Liver (tissue), 8 donors: ENCODE measurements at regions not wholly inside any gene's neighbourhood (a gene's known extent, or its start where the extent isn't known, plus 50 kb on each side); places are given as distances from the start of the nearest gene placed in this dataset.

Source experiments
- DNase-seq: peaks from one replicate; pipeline ENCODE4 v3.0.0-alpha.2; 2017; ENCODE audit warnings: low spot score
- H3K27ac ChIP-seq, 2 donors: one replicate each; pipeline ENCODE4 v1.7.0; 2013; ENCODE audit warnings: inconsistent platforms in 2 of 2, low read length in 2 of 2, control low read depth in 1 of 2, low read depth in 1 of 2, mild to moderate bottlenecking in 1 of 2
- H3K27me3 ChIP-seq, 4 donors: one replicate each; pipeline versions ENCODE4 v1.6.1 to v1.7.0; 2013; ENCODE audit warnings: low read length in 3 of 4, inconsistent platforms in 1 of 4, mild to moderate bottlenecking in 1 of 4, moderate library complexity in 1 of 4; ENCODE audit not compliant: control insufficient read depth in 4 of 4, insufficient read depth in 4 of 4
- H3K36me3 ChIP-seq, 4 donors: one replicate each; pipeline versions ENCODE4 v1.6.1 to v1.7.0; 2013; ENCODE audit warnings: low read length in 3 of 4, mild to moderate bottlenecking in 3 of 4, low read depth in 1 of 4, moderate library complexity in 1 of 4; ENCODE audit not compliant: control insufficient read depth in 4 of 4, insufficient read depth in 3 of 4
- H3K4me1 ChIP-seq, 4 donors: one replicate each; pipeline versions ENCODE4 v1.6.1 to v1.7.0; 2013; ENCODE audit warnings: low read length in 3 of 4, mild to moderate bottlenecking in 3 of 4, moderate library complexity in 1 of 4; ENCODE audit not compliant: control insufficient read depth in 4 of 4, insufficient read depth in 4 of 4
- H3K4me3 ChIP-seq, 3 donors: one replicate each; pipeline versions ENCODE4 v1.6.1 to v1.7.0; 2013; ENCODE audit warnings: low read length in 3 of 3, control low read depth in 1 of 3, low read depth in 1 of 3, mild to moderate bottlenecking in 1 of 3
- H3K9ac ChIP-seq, 2 donors: one replicate each; pipeline ENCODE4 v1.7.0; 2013; ENCODE audit warnings: low read length in 2 of 2, mild to moderate bottlenecking in 2 of 2, moderate library complexity in 2 of 2, control low read depth in 1 of 2, low read depth in 1 of 2
- H3K9me3 ChIP-seq, 4 donors: one replicate each; pipeline versions ENCODE4 v1.6.1 to v1.7.0; 2013; ENCODE audit warnings: low read length in 3 of 4; ENCODE audit not compliant: control insufficient read depth in 4 of 4
- FOXA1 ChIP-seq: IDR thresholded peaks from 2 replicates; pipeline ENCODE4 v1.6.1; 2016; ENCODE audit warnings: antibody characterized with exemption
- FOXA2 ChIP-seq: IDR thresholded peaks from 2 replicates; pipeline ENCODE4 v1.6.1; 2016; ENCODE audit warnings: antibody characterized with exemption
- GABPA ChIP-seq, 2 donors: IDR thresholded peaks in 1 of 2; conservative IDR thresholded peaks in 1 of 2; 2 replicates each; pipeline ENCODE4 v1.6.1; 2016; ENCODE audit warnings: antibody characterized with exemption in 2 of 2, mild to moderate bottlenecking in 1 of 2, moderate library complexity in 1 of 2
- HNF4A ChIP-seq, 2 donors: conservative IDR thresholded peaks; 2 replicates each; pipeline ENCODE4 v1.6.1; 2016; ENCODE audit warnings: antibody characterized with exemption in 2 of 2, mild to moderate bottlenecking in 2 of 2
- HNF4G ChIP-seq: IDR thresholded peaks from 2 replicates; pipeline ENCODE4 v1.6.1; 2016; ENCODE audit warnings: antibody characterized with exemption
- JUND ChIP-seq, 2 donors: IDR thresholded peaks; 2 replicates each; pipeline ENCODE4 v1.6.1; 2016; ENCODE audit warnings: antibody characterized with exemption in 2 of 2
- NR2F2 ChIP-seq: IDR thresholded peaks from 2 replicates; pipeline ENCODE4 v1.6.1; 2016; ENCODE audit warnings: antibody characterized with exemption
- RAD21 ChIP-seq, 2 donors: IDR thresholded peaks; 2 replicates each; pipeline ENCODE4 v1.6.1; 2016; ENCODE audit warnings: antibody characterized with exemption in 2 of 2, mild to moderate bottlenecking in 2 of 2
- RXRA ChIP-seq, 2 donors: IDR thresholded peaks; 2 replicates each; pipeline ENCODE4 v1.6.1; 2017 to 2018; ENCODE audit warnings: antibody characterized with exemption in 2 of 2, mild to moderate bottlenecking in 1 of 2
- SP1 ChIP-seq: IDR thresholded peaks from 2 replicates; pipeline ENCODE4 v1.6.1; 2018; ENCODE audit warnings: antibody characterized with exemption, mild to moderate bottlenecking
- TAF1 ChIP-seq: conservative IDR thresholded peaks from 2 replicates; pipeline ENCODE4 v1.6.1; 2016; ENCODE audit warnings: antibody characterized with exemption, mild to moderate bottlenecking
- YY1 ChIP-seq: IDR thresholded peaks from 2 replicates; pipeline ENCODE4 v1.6.1; 2016; ENCODE audit warnings: antibody characterized with exemption, mild to moderate bottlenecking
- WGBS: extraction: QIAGEN DNeasy Blood & Tissue Kit; methylation state at CpG from one replicate; pipeline ENCODE4 v1.1.7; 2013; 5-methylcytosine and 5-hydroxymethylcytosine counted together
- TF ChIP-seq, protein P1 (sequence below): IDR thresholded peaks from 2 replicates; pipeline ENCODE4 v1.6.1; 2016; ENCODE audit warnings: antibody characterized with exemption
- TF ChIP-seq, protein P2 (sequence below): fragments of 150-350 bp; IDR thresholded peaks from 2 replicates; pipeline ENCODE4 v1.5.1; 2017; ENCODE audit warnings: improper control_type of control experiment, low read depth, low read length; ENCODE audit not compliant: missing input control
- TF ChIP-seq, protein P3 (sequence below): IDR thresholded peaks from 2 replicates; pipeline ENCODE4 v1.6.1; 2016; ENCODE audit warnings: antibody characterized with exemption
- TF ChIP-seq, protein P4 (sequence below): IDR thresholded peaks from 2 replicates; pipeline ENCODE4 v1.6.1; 2016; ENCODE audit warnings: antibody characterized with exemption
- TF ChIP-seq, protein P5 (sequence below): IDR thresholded peaks from 2 replicates; pipeline ENCODE4 v1.6.1; 2016; ENCODE audit warnings: antibody characterized with exemption, mild to moderate bottlenecking
- donor health status: healthy.
- donor health status: healthy.
- donor health status: healthy.
- donor health status: healthy.
- donor health status: healthy.

DNA sequence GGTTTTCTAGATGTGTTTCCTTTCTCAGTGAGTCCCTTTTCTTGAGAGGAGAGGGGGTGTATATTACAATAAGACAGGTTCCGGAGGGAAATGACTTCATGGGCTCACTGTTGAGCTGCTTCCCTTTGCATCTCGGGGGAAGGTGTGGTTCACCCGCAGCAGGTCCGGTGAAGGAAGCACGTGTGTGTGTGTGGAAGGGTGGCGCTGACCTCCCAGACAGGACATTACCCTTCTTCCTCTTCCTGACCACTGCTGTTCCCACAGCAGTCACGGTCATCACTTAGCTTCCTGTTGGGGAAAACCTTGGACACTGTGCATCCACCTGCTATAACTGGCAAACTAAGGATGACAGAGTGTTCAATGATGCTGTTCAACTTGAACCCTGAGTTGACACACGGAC, 83.6 kb downstream of the PLEKHG1 start:
- H3K9ac ChIP-seq: no peak overlapping the region
- no peak overlapping the region for H3K4me3 ChIP-seq

DNA sequence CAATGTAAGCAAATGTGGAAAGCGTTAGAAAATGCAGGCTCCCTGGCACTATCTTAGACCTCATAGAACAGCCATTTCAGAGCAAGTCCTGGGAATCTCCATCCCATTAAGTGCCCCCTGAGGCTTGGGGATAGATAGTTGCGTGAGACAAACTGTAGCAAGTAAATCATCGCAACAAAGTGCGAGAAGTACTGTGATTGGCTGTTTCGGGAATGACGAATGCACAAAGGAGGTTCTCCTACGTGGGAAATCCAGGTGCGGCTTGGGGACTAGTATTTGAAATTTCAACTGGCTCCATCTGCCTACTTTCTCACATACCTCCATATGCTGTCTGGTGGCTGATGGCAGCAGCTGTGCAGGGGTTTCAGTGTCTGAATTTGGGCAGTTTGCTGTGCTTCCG, 84.5 kb downstream of the PLEKHG1 start:
- Histone ChIP-seq H3K4me1 (peaks cover 0 to 4% (median 0%) of the 10 kb centered on the region in 4 donors), H3K27ac (peak overlapping the region; percentile 32 to 42), H3K27me3 (no peaks in the 10 kb centered on the region), H3K9me3 (no peaks in the 10 kb centered on the region), H3K9ac (no peak overlapping the region), H3K4me3 (no peak overlapping the region), H3K36me3 (no peaks in the 10 kb centered on the region)
- TF ChIP-seq, protein P1, sequence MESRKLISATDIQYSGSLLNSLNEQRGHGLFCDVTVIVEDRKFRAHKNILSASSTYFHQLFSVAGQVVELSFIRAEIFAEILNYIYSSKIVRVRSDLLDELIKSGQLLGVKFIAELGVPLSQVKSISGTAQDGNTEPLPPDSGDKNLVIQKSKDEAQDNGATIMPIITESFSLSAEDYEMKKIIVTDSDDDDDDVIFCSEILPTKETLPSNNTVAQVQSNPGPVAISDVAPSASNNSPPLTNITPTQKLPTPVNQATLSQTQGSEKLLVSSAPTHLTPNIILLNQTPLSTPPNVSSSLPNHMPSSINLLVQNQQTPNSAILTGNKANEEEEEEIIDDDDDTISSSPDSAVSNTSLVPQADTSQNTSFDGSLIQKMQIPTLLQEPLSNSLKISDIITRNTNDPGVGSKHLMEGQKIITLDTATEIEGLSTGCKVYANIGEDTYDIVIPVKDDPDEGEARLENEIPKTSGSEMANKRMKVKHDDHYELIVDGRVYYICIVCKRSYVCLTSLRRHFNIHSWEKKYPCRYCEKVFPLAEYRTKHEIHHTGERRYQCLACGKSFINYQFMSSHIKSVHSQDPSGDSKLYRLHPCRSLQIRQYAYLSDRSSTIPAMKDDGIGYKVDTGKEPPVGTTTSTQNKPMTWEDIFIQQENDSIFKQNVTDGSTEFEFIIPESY: no peak
- TF ChIP-seq RXRA (IDR thresholded peaks at IDR 0.05) (no peak), JUND (IDR thresholded peaks at IDR 0.05) (no peak), NR2F2 (no peak), TAF1 (no peak), GABPA (IDR thresholded peaks at IDR 0.05 in 1 of 2, conservative IDR thresholded peaks at IDR 0.05 in 1 of 2) (no peak), SP1 (no peak), YY1 (no peak), RAD21 (IDR thresholded peaks at IDR 0.05) (no peak), HNF4A (conservative IDR thresholded peaks at IDR 0.05) (no peak), FOXA2 (no peak), FOXA1 (no peak), HNF4G (no peak)
- TF ChIP-seq, protein P2, sequence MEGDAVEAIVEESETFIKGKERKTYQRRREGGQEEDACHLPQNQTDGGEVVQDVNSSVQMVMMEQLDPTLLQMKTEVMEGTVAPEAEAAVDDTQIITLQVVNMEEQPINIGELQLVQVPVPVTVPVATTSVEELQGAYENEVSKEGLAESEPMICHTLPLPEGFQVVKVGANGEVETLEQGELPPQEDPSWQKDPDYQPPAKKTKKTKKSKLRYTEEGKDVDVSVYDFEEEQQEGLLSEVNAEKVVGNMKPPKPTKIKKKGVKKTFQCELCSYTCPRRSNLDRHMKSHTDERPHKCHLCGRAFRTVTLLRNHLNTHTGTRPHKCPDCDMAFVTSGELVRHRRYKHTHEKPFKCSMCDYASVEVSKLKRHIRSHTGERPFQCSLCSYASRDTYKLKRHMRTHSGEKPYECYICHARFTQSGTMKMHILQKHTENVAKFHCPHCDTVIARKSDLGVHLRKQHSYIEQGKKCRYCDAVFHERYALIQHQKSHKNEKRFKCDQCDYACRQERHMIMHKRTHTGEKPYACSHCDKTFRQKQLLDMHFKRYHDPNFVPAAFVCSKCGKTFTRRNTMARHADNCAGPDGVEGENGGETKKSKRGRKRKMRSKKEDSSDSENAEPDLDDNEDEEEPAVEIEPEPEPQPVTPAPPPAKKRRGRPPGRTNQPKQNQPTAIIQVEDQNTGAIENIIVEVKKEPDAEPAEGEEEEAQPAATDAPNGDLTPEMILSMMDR: no peak
- TF ChIP-seq, protein P3, sequence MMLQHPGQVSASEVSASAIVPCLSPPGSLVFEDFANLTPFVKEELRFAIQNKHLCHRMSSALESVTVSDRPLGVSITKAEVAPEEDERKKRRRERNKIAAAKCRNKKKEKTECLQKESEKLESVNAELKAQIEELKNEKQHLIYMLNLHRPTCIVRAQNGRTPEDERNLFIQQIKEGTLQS: no peak
- TF ChIP-seq, protein P4, sequence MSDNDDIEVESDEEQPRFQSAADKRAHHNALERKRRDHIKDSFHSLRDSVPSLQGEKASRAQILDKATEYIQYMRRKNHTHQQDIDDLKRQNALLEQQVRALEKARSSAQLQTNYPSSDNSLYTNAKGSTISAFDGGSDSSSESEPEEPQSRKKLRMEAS: no peak
- TF ChIP-seq, protein P5, sequence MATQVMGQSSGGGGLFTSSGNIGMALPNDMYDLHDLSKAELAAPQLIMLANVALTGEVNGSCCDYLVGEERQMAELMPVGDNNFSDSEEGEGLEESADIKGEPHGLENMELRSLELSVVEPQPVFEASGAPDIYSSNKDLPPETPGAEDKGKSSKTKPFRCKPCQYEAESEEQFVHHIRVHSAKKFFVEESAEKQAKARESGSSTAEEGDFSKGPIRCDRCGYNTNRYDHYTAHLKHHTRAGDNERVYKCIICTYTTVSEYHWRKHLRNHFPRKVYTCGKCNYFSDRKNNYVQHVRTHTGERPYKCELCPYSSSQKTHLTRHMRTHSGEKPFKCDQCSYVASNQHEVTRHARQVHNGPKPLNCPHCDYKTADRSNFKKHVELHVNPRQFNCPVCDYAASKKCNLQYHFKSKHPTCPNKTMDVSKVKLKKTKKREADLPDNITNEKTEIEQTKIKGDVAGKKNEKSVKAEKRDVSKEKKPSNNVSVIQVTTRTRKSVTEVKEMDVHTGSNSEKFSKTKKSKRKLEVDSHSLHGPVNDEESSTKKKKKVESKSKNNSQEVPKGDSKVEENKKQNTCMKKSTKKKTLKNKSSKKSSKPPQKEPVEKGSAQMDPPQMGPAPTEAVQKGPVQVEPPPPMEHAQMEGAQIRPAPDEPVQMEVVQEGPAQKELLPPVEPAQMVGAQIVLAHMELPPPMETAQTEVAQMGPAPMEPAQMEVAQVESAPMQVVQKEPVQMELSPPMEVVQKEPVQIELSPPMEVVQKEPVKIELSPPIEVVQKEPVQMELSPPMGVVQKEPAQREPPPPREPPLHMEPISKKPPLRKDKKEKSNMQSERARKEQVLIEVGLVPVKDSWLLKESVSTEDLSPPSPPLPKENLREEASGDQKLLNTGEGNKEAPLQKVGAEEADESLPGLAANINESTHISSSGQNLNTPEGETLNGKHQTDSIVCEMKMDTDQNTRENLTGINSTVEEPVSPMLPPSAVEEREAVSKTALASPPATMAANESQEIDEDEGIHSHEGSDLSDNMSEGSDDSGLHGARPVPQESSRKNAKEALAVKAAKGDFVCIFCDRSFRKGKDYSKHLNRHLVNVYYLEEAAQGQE: no peak
- 95% methylated on average over 9 of the region's 9 CpGs for WGBS
- DNase-seq: no peak

More for the DNA sequence above, 83.6 kb downstream of the PLEKHG1 start:
- Histone ChIP-seq H3K36me3 (no peaks in the 10 kb centered on the region), H3K9me3 (no peaks in the 10 kb centered on the region), H3K27me3 (no peaks in the 10 kb centered on the region), H3K4me1 (peaks cover 0 to 4% (median 0%) of the 10 kb centered on the region in 4 donors), H3K27ac (peak overlapping the region; percentile 32 to 42)
- DNase-seq: no peak
- 72% methylated on average over 8 of the region's 8 CpGs for WGBS
- TF ChIP-seq NR2F2 (peak; percentile 94), SP1 (peak; percentile 56), RXRA (IDR thresholded peaks at IDR 0.05) (peak in 1 of 2 donors; percentile 32), RAD21 (IDR thresholded peaks at IDR 0.05) (peak in 1 of 2 donors; percentile 53), TAF1 (no peak)
